ENCODE measurements at regions not wholly inside any gene's neighbourhood (a gene's known extent, or its start where the extent isn't known, plus 50 kb on each side); places are given as distances from the start of the nearest gene placed in this dataset.

DNA sequence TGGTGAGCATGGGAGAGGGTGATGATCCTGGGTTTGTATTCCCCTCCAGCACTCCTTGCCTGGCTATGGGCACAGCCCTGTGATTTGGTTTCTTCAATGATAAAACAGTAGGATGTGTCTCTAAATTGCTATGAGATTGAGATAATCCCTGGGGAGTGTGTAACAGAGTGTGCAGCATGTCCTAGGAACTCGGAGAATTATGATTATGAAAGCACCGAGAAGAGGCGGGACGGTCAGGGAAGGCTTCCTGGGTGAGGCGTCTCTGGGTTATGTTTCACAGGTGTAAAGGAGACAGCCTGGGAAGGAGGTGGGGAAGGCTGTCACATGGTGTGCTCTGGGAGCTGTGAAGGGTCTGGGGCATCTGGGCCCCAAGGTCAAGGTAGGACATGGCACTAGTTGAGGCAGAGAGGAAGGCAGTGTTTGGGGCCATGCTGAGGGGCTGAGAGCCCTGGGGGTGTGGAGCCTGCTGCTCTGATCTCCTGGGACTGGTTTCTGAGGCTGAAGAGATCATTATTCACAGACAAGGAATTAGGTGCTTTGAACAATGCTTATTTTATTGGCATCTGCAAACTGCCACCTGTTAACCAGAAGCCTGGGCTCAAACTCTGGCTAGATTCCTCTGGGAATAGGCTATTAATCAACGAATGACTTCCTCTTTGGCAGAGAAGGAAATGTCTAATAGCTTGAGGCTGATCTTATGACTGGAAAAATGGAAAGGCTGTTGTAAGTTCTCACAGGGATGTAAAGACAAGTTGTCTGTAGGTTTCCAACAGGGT is 73.8 kb upstream of the IL12B start:
- H4K20me1 ChIP-seq (replicated peaks; ENCODE audit: control insufficient read depth, extremely low read depth, insufficient read depth, low read length) = no peaks in the 10 kb centered on the region

More for the DNA sequence above, 73.8 kb upstream of the IL12B start:
- no TSS peak for BruUV-seq (replicated peaks)
- ChIA-PET POLR2A (no interaction called here), CTCF (no interaction called here)
- no peaks in the 10 kb centered on the region for H3K9me3 ChIP-seq (replicated peaks; ENCODE audit: control insufficient read depth, insufficient read depth, low read length)
- no peaks in the 10 kb centered on the region for H3K9me1 ChIP-seq (replicated peaks; ENCODE audit: control insufficient read depth, extremely low read depth, insufficient read depth, low read length)
- H3K36me3 ChIP-seq (ENCODE audit: control insufficient read depth in 2 of 2, extremely low read depth in 1 of 2, insufficient read depth in 2 of 2, low read length in 2 of 2) = no peaks in the 10 kb centered on the region
- H3K4me2 ChIP-seq (ENCODE audit: insufficient read depth, low read length) = no peak overlapping the region
- intact Hi-C loops (cut with micrococcal nuclease) (no loop called here), dilution Hi-C loops (cut with MboI; ENCODE audit: extremely low pct_ligation_motif_present, low sequenced_read_pairs) (no loop called here)
- no peak overlapping the region for H2AFZ ChIP-seq (ENCODE audit: low read depth, low read length)
- no peaks in the 10 kb centered on the region for H3K4me1 ChIP-seq (ENCODE audit: control insufficient read depth, extremely low read depth, insufficient read depth, low read length)
- DNase-seq (ENCODE audit: low read depth, low spot score) (no peak), FAIRE-seq (no peak)
- no peaks in the 10 kb centered on the region for H3K27me3 ChIP-seq (ENCODE audit: control insufficient read depth in 2 of 2, insufficient read depth in 2 of 2, low read length in 2 of 2)
- H3K4me3 ChIP-seq (replicated peaks in 1 of 3; ENCODE audit: insufficient read depth in 1 of 3, low read depth in 1 of 3, low read length in 3 of 3) = no peak overlapping the region
- no peak overlapping the region for H3K9ac ChIP-seq (replicated peaks; ENCODE audit: extremely low read depth, insufficient read depth, low read length)
- TF ChIP-seq, protein P1, sequence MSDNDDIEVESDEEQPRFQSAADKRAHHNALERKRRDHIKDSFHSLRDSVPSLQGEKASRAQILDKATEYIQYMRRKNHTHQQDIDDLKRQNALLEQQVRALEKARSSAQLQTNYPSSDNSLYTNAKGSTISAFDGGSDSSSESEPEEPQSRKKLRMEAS (IDR thresholded peaks at IDR 0.05; ENCODE audit: insufficient read depth, insufficient read length) = no peak
- no peak for TF ChIP-seq GATA2 (IDR thresholded peaks at IDR 0.05; ENCODE audit: insufficient read depth, insufficient read length, low read depth, low read length)
- no peak for TF ChIP-seq FOS (IDR thresholded peaks at IDR 0.05; ENCODE audit: borderline replicate concordance, insufficient read depth, low read length)
- TF ChIP-seq MYC (IDR thresholded peaks at IDR 0.05; ENCODE audit: low read depth, low read length) = no peak
- TF ChIP-seq JUN (IDR thresholded peaks at IDR 0.05; ENCODE audit: borderline replicate concordance, insufficient read depth, insufficient read length, low read depth) = no peak
- no peak for TF ChIP-seq EZH2 (IDR thresholded peaks at IDR 0.05; ENCODE audit: borderline replicate concordance, low read depth, low read length, severe bottlenecking)
- TF ChIP-seq, protein P2, sequence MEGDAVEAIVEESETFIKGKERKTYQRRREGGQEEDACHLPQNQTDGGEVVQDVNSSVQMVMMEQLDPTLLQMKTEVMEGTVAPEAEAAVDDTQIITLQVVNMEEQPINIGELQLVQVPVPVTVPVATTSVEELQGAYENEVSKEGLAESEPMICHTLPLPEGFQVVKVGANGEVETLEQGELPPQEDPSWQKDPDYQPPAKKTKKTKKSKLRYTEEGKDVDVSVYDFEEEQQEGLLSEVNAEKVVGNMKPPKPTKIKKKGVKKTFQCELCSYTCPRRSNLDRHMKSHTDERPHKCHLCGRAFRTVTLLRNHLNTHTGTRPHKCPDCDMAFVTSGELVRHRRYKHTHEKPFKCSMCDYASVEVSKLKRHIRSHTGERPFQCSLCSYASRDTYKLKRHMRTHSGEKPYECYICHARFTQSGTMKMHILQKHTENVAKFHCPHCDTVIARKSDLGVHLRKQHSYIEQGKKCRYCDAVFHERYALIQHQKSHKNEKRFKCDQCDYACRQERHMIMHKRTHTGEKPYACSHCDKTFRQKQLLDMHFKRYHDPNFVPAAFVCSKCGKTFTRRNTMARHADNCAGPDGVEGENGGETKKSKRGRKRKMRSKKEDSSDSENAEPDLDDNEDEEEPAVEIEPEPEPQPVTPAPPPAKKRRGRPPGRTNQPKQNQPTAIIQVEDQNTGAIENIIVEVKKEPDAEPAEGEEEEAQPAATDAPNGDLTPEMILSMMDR (IDR thresholded peaks at IDR 0.05; ENCODE audit: extremely low read depth in 1 of 2, insufficient read depth in 1 of 2, low read depth in 1 of 2, low read length in 2 of 2) = no peak
- TF ChIP-seq POLR2A (IDR thresholded peaks at IDR 0.05; ENCODE audit: low read depth, low read length) = no peak
- TF ChIP-seq POLR2AphosphoS5 (IDR thresholded peaks at IDR 0.05; ENCODE audit: insufficient read depth, low read depth, low read length) = no peak
- no peaks in the 10 kb centered on the region for H3K79me2 ChIP-seq (ENCODE audit: control insufficient read depth, insufficient read depth, low read length)
- H3K27ac ChIP-seq (ENCODE audit: insufficient read depth, low read depth, low read length) = no peak overlapping the region
